HFF-Myc (cell line): ENCODE measurements at regions not wholly inside any gene's neighbourhood (a gene's known extent, or its start where the extent isn't known, plus 50 kb on each side); places are given as distances from the start of the nearest gene placed in this dataset.
"Not testable (repeated sequence)": the region's sequence is repeated elsewhere in the genome, so short reads cannot be mapped to it uniquely, and the experiment has no call there.

ENCODE experiments used
- DNase-seq: peaks from one replicate; pipeline ENCODE4 v3.0.0-alpha.2; 2011; ENCODE audit warnings: low read depth; ENCODE audit errors: extremely low read depth
- H3K4me3 ChIP-seq: replicated peaks from 2 replicates; pipeline ENCODE4 v1.5.1; 2011; ENCODE audit warnings: low read depth, mild to moderate bottlenecking, control low read depth, low read length
- TF ChIP-seq, protein P1 (sequence below): IDR thresholded peaks from 2 replicates; pipeline ENCODE4 v1.5.1; 2012; ENCODE audit warnings: mild to moderate bottlenecking, low read depth, low read length, control low read depth; ENCODE audit errors: missing control alignments

DNA sequence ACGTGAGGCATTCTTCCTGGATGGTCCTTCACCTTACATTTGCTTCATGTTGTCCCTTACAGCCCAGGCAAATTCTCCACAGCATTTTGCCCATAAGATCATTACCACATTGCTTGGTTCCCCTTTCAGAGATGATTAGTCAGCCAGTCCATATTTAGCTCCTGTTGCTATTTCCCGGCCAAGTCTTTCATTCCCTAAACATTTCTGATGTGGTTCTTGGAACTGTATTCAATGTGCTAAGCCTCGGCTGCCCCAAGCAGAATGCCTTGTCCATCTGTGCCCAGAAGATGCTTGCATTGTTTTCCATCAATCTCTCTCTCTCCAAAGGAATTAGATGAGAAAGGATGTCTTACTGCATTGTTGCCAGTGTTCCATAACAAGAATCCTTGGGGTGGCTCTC, 420.9 kb upstream of the CAMK1G start:
- no peak for DNase-seq

DNA sequence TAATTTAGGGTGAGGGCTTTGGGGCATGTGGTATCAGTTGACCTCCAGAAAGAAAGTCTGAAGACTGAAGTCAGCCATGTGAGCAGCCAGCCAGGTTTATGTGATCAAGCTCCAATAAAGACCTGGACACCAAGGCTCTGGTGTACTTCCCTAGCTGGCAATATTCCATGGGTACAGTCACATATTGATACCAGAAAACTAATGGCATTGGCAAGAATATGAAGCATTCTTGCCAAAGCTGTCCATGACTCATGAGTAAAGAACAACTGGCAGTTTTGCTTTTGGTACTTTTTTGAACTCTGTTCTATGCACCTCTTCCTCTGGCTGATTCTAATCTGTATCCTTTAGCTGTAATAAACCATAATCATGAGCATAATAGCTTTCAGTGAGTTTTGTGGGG, 415.3 kb upstream of the CAMK1G start:
- TF ChIP-seq, protein P1, sequence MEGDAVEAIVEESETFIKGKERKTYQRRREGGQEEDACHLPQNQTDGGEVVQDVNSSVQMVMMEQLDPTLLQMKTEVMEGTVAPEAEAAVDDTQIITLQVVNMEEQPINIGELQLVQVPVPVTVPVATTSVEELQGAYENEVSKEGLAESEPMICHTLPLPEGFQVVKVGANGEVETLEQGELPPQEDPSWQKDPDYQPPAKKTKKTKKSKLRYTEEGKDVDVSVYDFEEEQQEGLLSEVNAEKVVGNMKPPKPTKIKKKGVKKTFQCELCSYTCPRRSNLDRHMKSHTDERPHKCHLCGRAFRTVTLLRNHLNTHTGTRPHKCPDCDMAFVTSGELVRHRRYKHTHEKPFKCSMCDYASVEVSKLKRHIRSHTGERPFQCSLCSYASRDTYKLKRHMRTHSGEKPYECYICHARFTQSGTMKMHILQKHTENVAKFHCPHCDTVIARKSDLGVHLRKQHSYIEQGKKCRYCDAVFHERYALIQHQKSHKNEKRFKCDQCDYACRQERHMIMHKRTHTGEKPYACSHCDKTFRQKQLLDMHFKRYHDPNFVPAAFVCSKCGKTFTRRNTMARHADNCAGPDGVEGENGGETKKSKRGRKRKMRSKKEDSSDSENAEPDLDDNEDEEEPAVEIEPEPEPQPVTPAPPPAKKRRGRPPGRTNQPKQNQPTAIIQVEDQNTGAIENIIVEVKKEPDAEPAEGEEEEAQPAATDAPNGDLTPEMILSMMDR: no peak
- no peak overlapping the region for H3K4me3 ChIP-seq
- DNase-seq: no peak

More for the DNA sequence above, 420.9 kb upstream of the CAMK1G start:
- no peak overlapping the region for H3K4me3 ChIP-seq
- TF ChIP-seq, protein P1: no peak

DNA sequence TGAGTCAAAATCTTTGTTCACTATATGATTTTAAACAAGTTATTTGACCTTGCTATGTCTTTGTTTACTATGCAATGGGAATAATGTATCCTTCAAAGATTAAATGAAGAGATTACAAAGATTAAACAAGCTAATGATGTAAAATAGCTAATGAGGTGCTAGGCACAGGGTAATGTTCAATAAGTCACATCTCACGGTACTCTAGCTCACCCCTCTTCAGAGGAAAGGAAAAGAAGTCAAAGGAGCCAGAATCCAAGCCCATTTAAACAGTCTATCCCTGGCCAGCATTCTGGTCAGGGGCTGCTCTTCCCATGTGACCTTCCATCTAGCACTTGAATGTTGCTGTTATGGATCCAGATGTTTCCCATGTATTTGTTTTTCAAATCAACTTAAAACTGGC, 412.4 kb upstream of the CAMK1G start:
- TF ChIP-seq, protein P1: no peak
- DNase-seq: no peak
- no peak overlapping the region for H3K4me3 ChIP-seq

DNA sequence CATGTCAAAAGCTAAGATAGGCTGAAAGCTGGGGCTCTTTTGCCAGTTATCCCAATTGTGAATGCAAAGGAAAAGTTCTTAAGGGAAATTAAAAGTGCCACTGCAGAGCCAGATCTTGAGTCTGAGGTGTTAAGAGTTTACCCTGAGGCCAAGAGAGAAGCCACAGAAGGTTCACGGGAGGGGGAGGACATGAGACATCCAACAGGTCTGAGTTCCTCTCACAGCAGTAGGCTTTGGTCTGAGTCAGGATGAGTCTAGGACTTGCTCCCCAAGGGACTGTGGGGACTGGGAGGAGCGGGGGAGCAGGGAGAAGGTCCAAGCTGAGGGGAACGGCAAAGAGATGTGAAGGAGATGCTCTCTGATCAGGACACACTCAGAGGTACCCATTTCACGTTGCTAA, 411.2 kb upstream of the CAMK1G start:
- H3K4me3 ChIP-seq: no peak overlapping the region
- TF ChIP-seq, protein P1: no peak
- no peak for DNase-seq

DNA sequence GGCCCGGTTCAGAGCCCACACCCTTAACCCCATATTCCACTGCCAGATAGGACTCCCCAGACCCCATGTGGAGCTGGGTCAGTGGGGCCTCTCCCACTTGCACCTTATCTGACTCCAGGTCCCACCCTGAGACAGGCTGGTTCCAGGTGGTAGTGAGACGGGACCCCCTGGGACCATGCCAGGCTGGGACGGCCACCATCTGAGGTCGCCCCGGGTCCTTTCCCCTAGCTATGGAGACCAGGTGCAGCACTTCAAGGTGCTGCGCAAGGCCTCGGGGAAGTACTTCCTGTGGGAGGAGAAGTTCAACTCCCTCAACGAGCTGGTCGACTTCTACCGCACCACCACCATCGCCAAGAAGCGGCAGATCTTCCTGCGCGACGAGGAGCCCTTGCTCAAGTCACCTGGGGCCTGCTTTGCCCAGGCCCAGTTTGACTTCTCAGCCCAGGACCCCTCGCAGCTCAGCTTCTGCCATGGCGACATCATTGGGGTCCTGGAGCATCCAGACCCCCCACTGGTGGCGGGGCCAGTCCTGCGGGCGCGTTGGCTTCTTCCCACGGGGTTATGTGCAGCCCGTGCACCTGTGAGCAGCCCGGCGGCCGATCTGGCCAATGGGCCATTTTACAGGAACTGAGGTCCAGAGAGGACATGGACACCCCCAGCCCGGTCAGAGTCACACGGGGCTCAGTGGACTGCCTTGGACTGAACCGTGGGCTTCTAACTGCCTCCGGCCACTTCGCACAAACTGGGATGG, 410.5 kb upstream of the CAMK1G start:
- not testable (repeated sequence) for DNase-seq

DNA sequence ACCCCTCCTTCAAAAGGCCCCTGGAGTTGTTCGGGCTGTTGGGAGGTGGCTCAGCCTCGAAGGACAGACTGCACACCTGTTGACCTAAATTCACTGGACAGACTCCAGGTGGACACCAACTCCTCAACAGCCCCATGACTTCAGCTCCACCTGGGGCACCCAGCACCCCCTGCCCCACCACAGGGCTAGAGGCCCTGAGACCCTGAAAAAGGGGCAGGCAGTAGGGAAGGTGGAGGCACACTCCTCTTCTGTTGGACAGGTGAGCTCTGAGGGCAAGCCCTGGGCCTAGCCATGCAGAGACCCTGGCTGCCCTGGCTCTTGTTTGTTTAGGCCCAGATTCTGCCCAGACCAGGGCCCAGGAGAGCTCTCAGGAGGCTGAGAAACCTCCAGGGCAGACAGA, 409.7 kb upstream of the CAMK1G start:
- not testable (repeated sequence) for H3K4me3 ChIP-seq, DNase-seq

More for the DNA sequence above, 410.5 kb upstream of the CAMK1G start:
- H3K4me3 ChIP-seq: not testable (repeated sequence)

DNA sequence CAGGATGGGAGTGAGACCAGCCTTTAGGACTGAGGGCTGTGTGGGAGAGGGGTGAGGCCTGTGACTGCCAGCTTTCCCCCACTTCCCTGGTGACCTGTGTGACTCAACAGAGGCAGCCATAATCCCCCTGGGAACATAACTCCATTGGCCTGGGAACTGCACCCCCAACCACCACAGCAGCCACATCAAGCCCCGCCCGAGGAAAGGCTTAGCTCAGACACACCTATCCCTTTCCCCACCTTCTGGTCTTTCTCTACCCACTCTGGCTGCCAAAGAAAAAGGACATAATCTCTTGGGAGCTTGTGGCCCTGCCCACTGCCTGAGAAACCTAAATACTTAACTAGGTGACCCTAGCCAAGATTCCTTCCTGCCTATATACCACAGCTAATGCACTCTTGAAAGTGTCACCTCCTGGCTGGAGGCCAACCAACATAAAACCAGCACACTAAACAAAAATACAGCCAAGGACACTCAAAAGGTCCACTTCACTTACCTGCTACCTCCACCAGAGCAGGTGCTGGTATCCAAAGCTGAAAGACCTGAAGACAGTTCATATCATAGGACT, 406.6 kb upstream of the CAMK1G start:
- no peak for DNase-seq
- TF ChIP-seq, protein P1: no peak
- no peak overlapping the region for H3K4me3 ChIP-seq

DNA sequence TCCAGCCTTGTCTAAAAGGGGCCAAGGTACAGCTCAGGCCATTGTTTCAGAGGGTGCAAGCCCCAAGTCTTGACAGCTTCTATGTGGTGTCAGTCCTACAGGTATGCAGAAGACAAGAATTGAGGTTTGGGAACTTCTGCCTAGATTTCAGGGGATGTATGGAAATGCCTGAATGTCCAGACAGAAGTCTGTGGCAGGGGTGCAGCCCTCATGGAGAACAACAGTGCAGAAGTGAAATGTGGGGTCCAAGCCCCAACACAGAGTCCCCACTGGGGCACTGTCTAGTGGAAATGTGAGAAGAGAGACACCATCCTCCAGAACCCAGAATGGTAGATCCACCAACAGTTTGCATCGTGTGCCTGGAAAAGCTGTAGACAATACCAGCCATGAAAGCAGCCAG, 400.3 kb upstream of the CAMK1G start:
- DNase-seq: no peak
- TF ChIP-seq, protein P1: no peak
- H3K4me3 ChIP-seq: no peak overlapping the region
